Fibroblast of lung (primary cell): ENCODE measurements at regions not wholly inside any gene's neighbourhood (a gene's known extent, or its start where the extent isn't known, plus 50 kb on each side); places are given as distances from the start of the nearest gene placed in this dataset.

Experiments used
- DNase-seq, 2 donors: peaks; one replicate each; pipeline versions ENCODE4 v3.0.0 to v3.0.0-alpha.2; 2010; ENCODE audit warnings: low read depth in 2 of 2
- H2AFZ ChIP-seq: 2 replicates; pipeline ENCODE4 v1.5.1; 2012; ENCODE audit warnings: low read length, control low read depth, inconsistent platforms
- H3K27ac ChIP-seq: 2 replicates; pipeline ENCODE4 v1.5.1; 2011; ENCODE audit warnings: low read length, control low read depth; ENCODE audit not compliant: insufficient read depth
- H3K27me3 ChIP-seq: 2 replicates; pipeline ENCODE4 v1.5.1; 2011; ENCODE audit warnings: mild to moderate bottlenecking, low read length; ENCODE audit not compliant: control insufficient read depth, insufficient read depth
- H3K36me3 ChIP-seq: 2 replicates; pipeline ENCODE4 v1.5.1; 2011; ENCODE audit warnings: low read length; ENCODE audit not compliant: control insufficient read depth, insufficient read depth
- H3K4me1 ChIP-seq: 2 replicates; pipeline ENCODE4 v1.5.1; 2011; ENCODE audit warnings: low read length; ENCODE audit not compliant: control insufficient read depth, insufficient read depth; ENCODE audit errors: extremely low read depth
- H3K4me2 ChIP-seq: 2 replicates; pipeline ENCODE4 v1.5.1; 2011; ENCODE audit warnings: low read length, control low read depth; ENCODE audit not compliant: insufficient read depth; ENCODE audit errors: extremely low read depth
- H3K4me3 ChIP-seq, 4 experiments: fragments of 200-600 bp in 1 of 4; sonication (generic) in 1 of 4; replicated peaks in 1 of 4; 2 replicates each; pipeline ENCODE4 v1.5.1; 2011 to 2016; ENCODE audit warnings: low read length in 4 of 4, low read depth in 3 of 4, mild to moderate bottlenecking in 3 of 4, control low read depth in 2 of 4, inconsistent platforms in 1 of 4, mixed read lengths in 1 of 4; ENCODE audit not compliant: insufficient read depth in 1 of 4; ENCODE audit errors: control extremely low read depth in 1 of 4
- H3K79me2 ChIP-seq: 2 replicates; pipeline ENCODE4 v1.5.1; 2012; ENCODE audit warnings: mild to moderate bottlenecking, low read length, inconsistent platforms; ENCODE audit not compliant: control insufficient read depth, insufficient read depth
- H3K9ac ChIP-seq: 2 replicates; pipeline ENCODE4 v1.5.1; 2011; ENCODE audit warnings: mild to moderate bottlenecking, low read length, control low read depth; ENCODE audit not compliant: insufficient read depth
- H3K9me3 ChIP-seq: 2 replicates; pipeline ENCODE4 v1.5.1; 2012; ENCODE audit warnings: low read depth, low read length; ENCODE audit not compliant: control insufficient read depth, insufficient read depth
- H4K20me1 ChIP-seq: 2 replicates; pipeline ENCODE4 v1.5.1; 2011; ENCODE audit warnings: low read length; ENCODE audit not compliant: control insufficient read depth, insufficient read depth; ENCODE audit errors: extremely low read depth
- CTCF ChIP-seq, 2 donors: IDR thresholded peaks in 1 of 2; conservative IDR thresholded peaks in 1 of 2; 1 replicate in 1 of 2; 2 replicates in 1 of 2; pipeline ENCODE4 v1.5.1; 2011 to 2012; ENCODE audit warnings: low read length in 2 of 2, control low read depth in 1 of 2, inconsistent platforms in 1 of 2, low read depth in 1 of 2, mild to moderate bottlenecking in 1 of 2
- EZH2 ChIP-seq: IDR thresholded peaks from 2 replicates; pipeline ENCODE4 v1.5.1; 2012; ENCODE audit warnings: low read length, control low read depth, mild to moderate bottlenecking; ENCODE audit errors: missing control alignments

DNA sequence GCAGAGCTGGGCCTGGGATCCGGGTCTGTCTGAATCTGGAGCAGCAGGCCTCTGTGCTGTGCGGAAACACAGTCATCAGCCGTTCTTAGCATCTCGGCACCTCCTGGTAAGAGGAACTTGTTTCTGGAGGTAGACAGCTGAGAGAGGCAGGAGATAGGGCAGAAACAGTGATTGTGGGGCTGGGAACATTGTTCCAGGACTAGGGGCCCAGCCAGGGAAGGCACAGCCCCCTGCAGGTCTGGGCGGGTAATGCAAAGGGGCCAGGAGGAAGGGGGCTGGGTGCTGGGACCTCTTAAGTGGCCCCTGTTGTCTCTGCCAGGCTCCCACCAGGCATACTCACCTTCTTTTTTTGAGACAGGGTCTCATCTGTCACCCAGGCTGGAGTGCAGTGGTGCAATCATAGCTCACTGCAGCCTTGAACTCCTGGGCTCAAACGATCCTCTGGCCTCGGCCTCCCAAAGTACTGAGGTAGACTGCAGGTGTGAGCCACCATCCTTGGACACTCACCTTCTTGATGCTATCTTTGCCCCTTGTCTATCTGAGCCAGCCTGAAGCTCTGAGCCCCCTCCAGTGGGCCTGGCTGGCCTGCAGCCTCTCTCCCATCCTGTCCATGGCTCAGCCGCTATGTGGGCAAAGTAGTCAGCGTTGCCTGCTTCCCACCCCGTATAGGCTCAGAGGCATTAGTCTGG, 134.3 kb upstream of the ZBTB40 start:
- Histone ChIP-seq H3K27me3 (peaks cover 12% of the 10 kb centered on the region), H3K79me2 (no peaks in the 10 kb centered on the region), H3K9me3 (no peaks in the 10 kb centered on the region), H3K4me1 (no peaks in the 10 kb centered on the region), H3K4me3 (no peak overlapping the region), H3K27ac (no peak overlapping the region), H3K9ac (no peak overlapping the region), H3K36me3 (no peaks in the 10 kb centered on the region), H4K20me1 (no peaks in the 10 kb centered on the region), H3K4me2 (no peak overlapping the region), H2AFZ (no peak overlapping the region)
- TF ChIP-seq CTCF (conservative IDR thresholded peaks at IDR 0.05 in 1 of 2, IDR thresholded peaks at IDR 0.05 in 1 of 2; ENCODE audit: low read depth in 1 of 2, low read length in 2 of 2), result peak; percentile 23 to 53
- TF ChIP-seq EZH2, result no peak
- no peak for DNase-seq

DNA sequence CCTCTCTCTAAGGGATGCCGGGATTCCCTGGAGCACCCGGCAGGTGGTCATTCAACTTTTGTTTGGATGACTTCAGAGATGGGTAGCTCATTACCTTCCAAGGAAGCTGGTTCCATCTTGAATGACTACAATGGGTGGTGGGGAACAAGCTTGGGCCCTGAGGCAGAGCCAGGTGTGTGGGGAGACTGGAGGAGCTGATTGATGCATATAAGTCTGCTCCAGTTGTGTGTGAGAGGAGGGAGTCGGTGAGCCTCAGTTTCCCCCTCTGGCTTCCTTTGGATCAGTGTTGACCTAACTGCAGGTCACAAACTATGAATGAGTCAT, 133.8 kb upstream of the ZBTB40 start:
- no peaks in the 10 kb centered on the region for H4K20me1 ChIP-seq
- H3K79me2 ChIP-seq, result no peaks in the 10 kb centered on the region
- no peak for DNase-seq
- no peak overlapping the region for H3K27ac ChIP-seq
- no peak for TF ChIP-seq EZH2
- no peak for TF ChIP-seq CTCF (conservative IDR thresholded peaks at IDR 0.05 in 1 of 2, IDR thresholded peaks at IDR 0.05 in 1 of 2; ENCODE audit: low read depth in 1 of 2, low read length in 2 of 2)
- no peak overlapping the region for H3K4me2 ChIP-seq
- no peak overlapping the region for H2AFZ ChIP-seq
- no peak overlapping the region for H3K4me3 ChIP-seq
- H3K9me3 ChIP-seq, result no peaks in the 10 kb centered on the region
- no peaks in the 10 kb centered on the region for H3K36me3 ChIP-seq
- H3K27me3 ChIP-seq, result peaks cover 14% of the 10 kb centered on the region
- no peak overlapping the region for H3K9ac ChIP-seq
- H3K4me1 ChIP-seq, result no peaks in the 10 kb centered on the region

DNA sequence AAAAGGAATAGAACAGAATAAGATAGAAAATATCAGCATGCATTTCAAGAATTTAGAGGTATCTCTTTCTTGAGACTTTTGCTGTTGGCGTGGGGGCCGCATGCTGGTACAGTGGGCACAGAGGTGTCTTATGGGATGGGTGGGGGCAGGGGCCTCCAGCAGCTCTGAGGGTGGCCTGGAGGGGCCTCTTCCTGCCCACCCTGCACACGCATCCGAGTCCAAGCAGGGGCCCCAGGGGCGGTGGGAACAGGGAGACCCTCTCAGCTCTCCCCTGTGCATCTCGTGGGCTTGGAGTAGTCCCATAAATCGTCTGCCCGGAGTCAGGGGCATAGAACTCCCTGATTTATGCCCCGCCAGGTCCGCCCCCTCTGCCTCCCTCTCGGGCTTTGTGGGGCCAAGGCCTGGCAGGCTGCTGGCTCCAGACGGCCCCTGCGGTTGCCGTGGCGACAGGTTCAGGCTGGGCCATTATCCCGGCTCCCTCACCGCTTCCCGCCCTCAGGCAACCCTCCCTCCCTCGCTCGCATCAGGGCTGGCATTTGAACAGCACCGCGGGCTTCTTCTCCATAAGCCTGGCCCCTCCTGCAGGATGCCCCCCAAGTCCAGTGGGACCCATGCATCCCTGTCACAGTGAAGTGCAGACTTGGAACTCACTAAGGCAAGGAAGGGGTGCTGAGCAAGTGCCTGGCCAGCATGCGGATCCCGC, 133.2 kb upstream of the ZBTB40 start:
- TF ChIP-seq EZH2 (no peak), CTCF (conservative IDR thresholded peaks at IDR 0.05 in 1 of 2, IDR thresholded peaks at IDR 0.05 in 1 of 2; ENCODE audit: low read depth in 1 of 2, low read length in 2 of 2) (no peak)
- Histone ChIP-seq H3K4me2 (no peak overlapping the region), H3K4me3 (no peak overlapping the region), H3K27ac (no peak overlapping the region), H4K20me1 (no peaks in the 10 kb centered on the region), H3K27me3 (peaks cover 14% of the 10 kb centered on the region), H3K4me1 (no peaks in the 10 kb centered on the region), H3K36me3 (no peaks in the 10 kb centered on the region), H3K79me2 (no peaks in the 10 kb centered on the region), H2AFZ (no peak overlapping the region), H3K9me3 (no peaks in the 10 kb centered on the region), H3K9ac (no peak overlapping the region)
- DNase-seq, result no peak
